ENCODE measurements at regions not wholly inside any gene's neighbourhood (a gene's known extent, or its start where the extent isn't known, plus 50 kb on each side); places are given as distances from the start of the nearest gene placed in this dataset.

- no peak overlapping the region for H3K4me3 Mint-ChIP-seq
- peaks cover 8% of the 10 kb centered on the region for H3K4me1 Mint-ChIP-seq (ENCODE audit: unreplicated experiment)
- H3K9me3 Mint-ChIP-seq = no peaks in the 10 kb centered on the region
- TF ChIP-seq CTCF (conservative IDR thresholded peaks at IDR 0.05) = no peak
- H3K27me3 Mint-ChIP-seq = no peaks in the 10 kb centered on the region
- H3K27ac Mint-ChIP-seq = no peak overlapping the region
- H3K36me3 Mint-ChIP-seq = no peaks in the 10 kb centered on the region
- DNase-seq (ENCODE audit: extremely low spot score, unreplicated experiment) = no peak
Observed at GRCh38 chr6:71721642-71722041, 164.7 kb upstream of the RIMS1 start.

GRCh38 chr6:71722736-71723135 is 163.6 kb upstream of the RIMS1 start:
- H3K36me3 Mint-ChIP-seq = no peaks in the 10 kb centered on the region
- peaks cover 8% of the 10 kb centered on the region for H3K4me1 Mint-ChIP-seq (ENCODE audit: unreplicated experiment)
- H3K27ac Mint-ChIP-seq = no peak overlapping the region
- no peaks in the 10 kb centered on the region for H3K9me3 Mint-ChIP-seq
- no peak for DNase-seq (ENCODE audit: extremely low spot score, unreplicated experiment)
- no peaks in the 10 kb centered on the region for H3K27me3 Mint-ChIP-seq
- H3K4me3 Mint-ChIP-seq = no peak overlapping the region
- no peak for TF ChIP-seq CTCF (conservative IDR thresholded peaks at IDR 0.05)

GRCh38 chr6:71724456-71725125 is 161.8 kb upstream of the RIMS1 start:
- no peak for DNase-seq (ENCODE audit: extremely low spot score, unreplicated experiment)
- Mint-ChIP-seq H3K4me1 (ENCODE audit: unreplicated experiment) (peaks cover 11% of the 10 kb centered on the region), H3K9me3 (no peaks in the 10 kb centered on the region), H3K4me3 (no peak overlapping the region), H3K36me3 (no peaks in the 10 kb centered on the region), H3K27me3 (no peaks in the 10 kb centered on the region), H3K27ac (no peak overlapping the region)
- no peak for TF ChIP-seq CTCF (conservative IDR thresholded peaks at IDR 0.05)

GRCh38 chr6:71725126-71725470 is 161.3 kb upstream of the RIMS1 start:
- TF ChIP-seq CTCF (conservative IDR thresholded peaks at IDR 0.05) = no peak
- no peak for DNase-seq (ENCODE audit: extremely low spot score, unreplicated experiment)
- no peak overlapping the region for H3K4me3 Mint-ChIP-seq
- H3K27ac Mint-ChIP-seq = no peak overlapping the region
- no peaks in the 10 kb centered on the region for H3K36me3 Mint-ChIP-seq
- H3K27me3 Mint-ChIP-seq = no peaks in the 10 kb centered on the region
- no peaks in the 10 kb centered on the region for H3K9me3 Mint-ChIP-seq
- peaks cover 11% of the 10 kb centered on the region for H3K4me1 Mint-ChIP-seq (ENCODE audit: unreplicated experiment)

GRCh38 chr6:71726121-71726520 is 160.2 kb upstream of the RIMS1 start:
- H3K27me3 Mint-ChIP-seq = no peaks in the 10 kb centered on the region
- peaks cover 11% of the 10 kb centered on the region for H3K4me1 Mint-ChIP-seq (ENCODE audit: unreplicated experiment)
- H3K4me3 Mint-ChIP-seq = no peak overlapping the region
- no peak for DNase-seq (ENCODE audit: extremely low spot score, unreplicated experiment)
- no peak for TF ChIP-seq CTCF (conservative IDR thresholded peaks at IDR 0.05)
- H3K9me3 Mint-ChIP-seq = no peaks in the 10 kb centered on the region
- H3K27ac Mint-ChIP-seq = no peak overlapping the region
- no peaks in the 10 kb centered on the region for H3K36me3 Mint-ChIP-seq

Data from type B pancreatic cell (in vitro differentiated cells).